Stimulated activated memory B cell treated with anti-CD40 and anti-IgM and Interleukin-4, amounts not matched to agents 10 μg/mL and 1 μg/mL and 100 μg/mL, for 72 hours (primary cell): ENCODE measurements at regions not wholly inside any gene's neighbourhood (a gene's known extent, or its start where the extent isn't known, plus 50 kb on each side); places are given as distances from the start of the nearest gene placed in this dataset.

Experiments
- ATAC-seq: fragments of 150-1000 bp; cut with Tn5 transposase; 2 replicates; pipeline ENCODE4 v1.10.0; 2021
- H3K27ac Mint-ChIP-seq: one replicate; pipeline ENCODE4 v1.8.0; 2022; ENCODE audit warnings: mild to moderate bottlenecking, mixed read lengths
- H3K27me3 Mint-ChIP-seq: one replicate; pipeline ENCODE4 v1.8.0; 2022; ENCODE audit warnings: mixed read lengths
- H3K36me3 Mint-ChIP-seq: one replicate; pipeline ENCODE4 v1.8.0; 2022; ENCODE audit warnings: mixed read lengths
- H3K4me1 Mint-ChIP-seq: one replicate; pipeline ENCODE4 v1.8.0; 2022; ENCODE audit warnings: mixed read lengths
- H3K4me3 Mint-ChIP-seq: one replicate; pipeline ENCODE4 v1.8.0; 2022; ENCODE audit warnings: mild to moderate bottlenecking, moderate library complexity, mixed read lengths
- H3K9me3 Mint-ChIP-seq: one replicate; pipeline ENCODE4 v1.8.0; 2022; ENCODE audit warnings: mixed read lengths

DNA sequence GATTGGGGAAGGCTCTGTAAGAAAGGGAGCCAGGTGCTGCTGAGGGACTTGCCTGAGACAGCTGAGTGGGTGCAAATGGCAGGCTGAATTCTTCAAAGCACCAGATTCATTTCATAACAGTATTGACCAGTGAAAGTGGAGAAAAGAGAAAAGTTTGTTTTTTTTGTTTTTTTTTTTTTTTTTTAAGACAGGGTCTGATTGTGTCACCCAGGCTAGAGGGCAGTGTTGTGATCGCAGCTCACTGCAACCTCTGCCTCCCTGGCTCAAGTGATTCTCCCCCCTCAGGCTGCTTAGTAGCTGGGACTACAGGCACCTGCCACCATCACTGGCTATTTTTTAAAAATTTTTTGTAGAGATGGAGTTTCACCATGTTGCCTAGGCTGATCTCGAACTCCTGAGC, 494.0 kb downstream of the MIAT start:
- H3K36me3 Mint-ChIP-seq: no peaks in the 10 kb centered on the region
- no peaks in the 10 kb centered on the region for H3K4me1 Mint-ChIP-seq
- peaks cover 8% of the 10 kb centered on the region for H3K9me3 Mint-ChIP-seq
- H3K27me3 Mint-ChIP-seq: peaks cover 23% of the 10 kb centered on the region
- no peak overlapping the region for H3K27ac Mint-ChIP-seq
- H3K4me3 Mint-ChIP-seq: no peak overlapping the region
- ATAC-seq: no peak

DNA sequence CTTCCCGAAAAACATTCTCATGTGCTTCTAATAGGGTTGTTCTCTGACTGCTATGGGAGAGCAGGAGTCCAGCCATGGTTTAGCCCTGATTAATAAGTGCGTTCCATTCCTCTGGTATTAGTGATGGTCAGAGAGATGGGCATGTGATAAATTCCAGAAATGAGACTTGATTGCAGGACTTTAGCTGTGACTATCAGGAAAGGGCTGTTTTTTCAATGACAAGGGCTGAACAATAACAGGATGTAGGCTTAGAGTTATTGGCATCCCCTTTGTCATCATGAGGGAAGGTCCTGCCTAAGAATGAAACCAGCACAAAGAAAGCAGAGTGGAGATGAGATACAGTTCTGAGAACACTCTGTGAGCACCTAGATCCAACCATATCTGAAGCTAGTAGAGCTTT, 494.6 kb downstream of the MIAT start:
- H3K36me3 Mint-ChIP-seq: no peaks in the 10 kb centered on the region
- no peak for ATAC-seq
- peaks cover 8% of the 10 kb centered on the region for H3K9me3 Mint-ChIP-seq
- H3K4me1 Mint-ChIP-seq: no peaks in the 10 kb centered on the region
- peaks cover 30% of the 10 kb centered on the region for H3K27me3 Mint-ChIP-seq
- H3K27ac Mint-ChIP-seq: no peak overlapping the region
- H3K4me3 Mint-ChIP-seq: no peak overlapping the region

DNA sequence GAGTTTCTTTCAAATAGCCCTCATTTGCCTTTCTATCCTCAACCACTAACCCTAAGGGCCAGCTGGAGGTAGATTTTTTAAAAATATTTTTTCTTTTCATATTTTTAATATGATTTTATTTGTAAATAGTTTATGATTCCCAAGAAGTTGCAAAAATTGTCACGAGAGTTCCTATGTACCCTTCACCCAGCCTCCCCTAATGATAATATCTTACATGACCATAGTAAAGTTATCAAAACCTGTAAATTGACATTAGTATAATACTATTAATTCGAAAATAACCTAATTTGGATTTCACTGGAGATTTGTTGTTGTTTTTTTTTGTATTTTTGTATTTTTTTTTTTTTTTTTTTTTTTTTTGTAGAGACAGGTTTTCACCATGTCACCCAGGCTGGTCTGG, 495.5 kb downstream of the MIAT start:
- H3K36me3 Mint-ChIP-seq: no peaks in the 10 kb centered on the region
- H3K27me3 Mint-ChIP-seq: peaks cover 33% of the 10 kb centered on the region
- no peak overlapping the region for H3K27ac Mint-ChIP-seq
- H3K4me3 Mint-ChIP-seq: no peak overlapping the region
- no peaks in the 10 kb centered on the region for H3K4me1 Mint-ChIP-seq
- H3K9me3 Mint-ChIP-seq: peaks cover 8% of the 10 kb centered on the region
- ATAC-seq: no peak

DNA sequence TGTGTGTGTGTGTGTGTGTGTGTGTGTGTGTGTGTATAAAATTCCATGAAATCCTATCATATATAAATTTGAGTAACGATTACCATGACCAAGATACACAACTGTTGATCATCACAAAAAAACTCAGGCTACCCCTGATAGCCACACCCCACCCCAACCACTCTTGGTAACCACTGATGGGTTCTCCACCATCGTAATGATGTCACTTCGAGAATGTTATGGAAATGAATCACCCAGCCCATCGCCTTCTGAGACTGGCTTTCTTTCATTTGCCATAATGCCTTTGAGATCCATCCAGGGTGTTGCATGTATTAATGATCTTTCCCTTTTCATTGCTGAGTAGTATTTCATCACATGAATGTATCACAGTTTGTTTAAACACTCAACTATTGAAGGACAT, 496.0 kb downstream of the MIAT start:
- Mint-ChIP-seq H3K27me3 (peaks cover 33% of the 10 kb centered on the region), H3K9me3 (peaks cover 8% of the 10 kb centered on the region), H3K4me3 (no peak overlapping the region), H3K27ac (no peak overlapping the region), H3K36me3 (no peaks in the 10 kb centered on the region), H3K4me1 (no peaks in the 10 kb centered on the region)
- ATAC-seq: no peak

DNA sequence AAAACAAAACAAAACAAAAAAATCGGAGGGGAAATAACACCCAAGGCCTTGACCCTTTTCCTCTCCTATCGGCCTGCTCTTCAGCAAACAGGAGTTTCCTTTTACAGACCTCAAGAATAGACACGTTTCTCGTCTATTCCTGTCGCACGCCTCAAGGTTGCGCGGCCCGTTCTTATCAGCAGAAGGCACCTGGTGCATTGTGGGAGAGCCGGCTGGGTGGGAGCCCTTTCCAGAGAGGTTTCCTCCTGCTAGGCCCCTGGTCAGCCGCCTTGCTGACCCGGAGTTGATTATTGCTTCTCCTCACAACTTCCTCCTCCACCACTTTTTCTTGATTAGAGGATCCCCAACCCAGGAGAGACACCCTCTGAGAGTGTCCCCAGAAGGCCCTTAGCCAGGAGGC, 497.3 kb downstream of the MIAT start:
- H3K27ac Mint-ChIP-seq: no peak overlapping the region
- peaks cover 4% of the 10 kb centered on the region for H3K9me3 Mint-ChIP-seq
- no peaks in the 10 kb centered on the region for H3K4me1 Mint-ChIP-seq
- no peak for ATAC-seq
- peaks cover 33% of the 10 kb centered on the region for H3K27me3 Mint-ChIP-seq
- no peaks in the 10 kb centered on the region for H3K36me3 Mint-ChIP-seq
- H3K4me3 Mint-ChIP-seq: no peak overlapping the region

DNA sequence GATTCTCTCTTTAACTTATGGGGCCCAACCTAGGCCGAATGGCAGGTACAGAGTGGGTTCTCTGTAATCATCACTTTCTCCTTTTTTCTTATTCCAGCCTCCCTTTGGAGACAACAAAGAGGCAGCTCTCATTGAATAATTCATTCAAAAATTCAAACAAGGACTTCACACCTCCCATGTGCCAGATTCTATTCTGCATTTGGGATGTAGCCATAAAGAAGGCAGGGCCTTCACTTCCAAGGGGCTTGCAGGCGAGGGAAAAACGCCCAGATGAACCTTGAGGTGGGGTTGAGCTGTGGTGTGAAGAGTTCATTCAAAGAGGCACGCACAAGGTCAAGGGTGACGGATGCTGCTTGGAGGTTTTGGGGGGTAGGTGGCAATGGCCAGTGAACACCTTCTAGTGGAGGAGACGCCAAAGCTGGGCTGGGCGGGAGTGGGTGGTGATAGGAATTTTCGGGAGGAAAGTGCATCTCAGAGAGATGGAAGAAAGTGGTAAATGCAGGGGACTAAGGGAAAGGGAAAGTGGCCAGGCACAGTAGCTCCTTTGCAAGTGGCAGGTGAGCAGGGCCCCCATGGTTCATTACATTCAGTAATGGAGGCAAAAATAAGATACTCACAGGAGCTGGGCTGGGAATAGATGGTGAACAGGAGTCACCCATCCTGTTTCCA, 499.6 kb downstream of the MIAT start:
- Mint-ChIP-seq H3K4me3 (no peak overlapping the region), H3K36me3 (no peaks in the 10 kb centered on the region), H3K4me1 (no peaks in the 10 kb centered on the region), H3K27me3 (peaks cover 12% of the 10 kb centered on the region), H3K27ac (no peak overlapping the region), H3K9me3 (peaks cover 1% of the 10 kb centered on the region)
- ATAC-seq: no peak

DNA sequence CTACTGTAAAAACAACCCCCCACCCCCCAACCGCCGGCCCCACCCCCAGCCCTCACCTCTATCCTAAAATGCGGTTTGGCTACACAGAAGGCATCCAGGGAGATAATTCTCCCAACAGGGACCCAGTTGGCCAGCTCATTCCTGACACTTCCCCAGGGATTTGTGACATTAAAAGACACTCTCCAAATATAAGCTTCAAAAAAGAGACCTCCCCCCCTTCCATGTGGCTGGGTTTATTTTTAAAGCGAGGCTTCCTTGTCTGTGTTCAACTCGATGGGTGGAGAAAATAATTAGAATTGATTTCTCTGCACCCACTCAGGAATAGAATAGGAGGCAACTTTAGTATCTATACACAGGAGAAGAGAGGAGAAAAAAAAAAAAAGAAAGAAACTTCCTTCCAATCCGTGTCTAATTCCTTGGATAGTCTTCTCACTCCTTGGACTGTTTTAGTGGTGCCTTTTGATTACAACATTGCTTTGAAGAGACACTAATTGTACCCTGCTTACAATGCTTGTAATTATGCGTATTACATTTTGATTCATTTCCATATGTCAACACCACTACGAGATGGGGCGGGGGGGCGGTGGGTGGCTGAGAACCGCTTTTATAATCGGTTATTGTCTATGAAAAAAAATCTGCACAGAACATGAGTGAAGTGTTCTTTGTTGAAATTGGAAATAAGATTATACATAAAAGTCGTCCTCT, 500.4 kb downstream of the MIAT start:
- no peak overlapping the region for H3K27ac Mint-ChIP-seq
- peaks cover 16% of the 10 kb centered on the region for H3K27me3 Mint-ChIP-seq
- H3K36me3 Mint-ChIP-seq: no peaks in the 10 kb centered on the region
- no peak for ATAC-seq
- H3K4me3 Mint-ChIP-seq: no peak overlapping the region
- H3K4me1 Mint-ChIP-seq: no peaks in the 10 kb centered on the region
- peaks cover 2% of the 10 kb centered on the region for H3K9me3 Mint-ChIP-seq

DNA sequence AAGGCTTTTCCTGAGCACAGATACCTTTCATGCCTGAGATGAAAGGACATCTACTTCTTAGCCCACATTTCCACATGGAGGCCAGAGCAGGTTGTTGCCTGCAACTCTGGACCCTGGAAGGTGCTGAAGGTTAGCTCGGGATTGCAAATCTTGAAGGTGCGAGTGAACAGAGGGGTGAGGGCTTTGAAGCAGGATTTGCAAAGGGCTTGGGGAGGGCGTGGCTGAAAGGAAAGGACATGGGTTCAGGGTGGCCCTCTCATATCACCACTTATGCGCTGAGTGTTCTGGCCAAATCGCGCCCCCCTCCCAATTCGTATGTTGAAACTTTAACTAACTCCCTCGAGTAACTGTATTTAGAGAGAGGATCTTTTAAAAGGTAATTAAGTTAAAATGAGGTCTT, 501.6 kb downstream of the MIAT start:
- Mint-ChIP-seq H3K9me3 (peaks cover 8% of the 10 kb centered on the region), H3K36me3 (no peaks in the 10 kb centered on the region), H3K27ac (no peak overlapping the region), H3K4me3 (no peak overlapping the region), H3K4me1 (no peaks in the 10 kb centered on the region), H3K27me3 (peaks cover 25% of the 10 kb centered on the region)
- ATAC-seq: no peak

DNA sequence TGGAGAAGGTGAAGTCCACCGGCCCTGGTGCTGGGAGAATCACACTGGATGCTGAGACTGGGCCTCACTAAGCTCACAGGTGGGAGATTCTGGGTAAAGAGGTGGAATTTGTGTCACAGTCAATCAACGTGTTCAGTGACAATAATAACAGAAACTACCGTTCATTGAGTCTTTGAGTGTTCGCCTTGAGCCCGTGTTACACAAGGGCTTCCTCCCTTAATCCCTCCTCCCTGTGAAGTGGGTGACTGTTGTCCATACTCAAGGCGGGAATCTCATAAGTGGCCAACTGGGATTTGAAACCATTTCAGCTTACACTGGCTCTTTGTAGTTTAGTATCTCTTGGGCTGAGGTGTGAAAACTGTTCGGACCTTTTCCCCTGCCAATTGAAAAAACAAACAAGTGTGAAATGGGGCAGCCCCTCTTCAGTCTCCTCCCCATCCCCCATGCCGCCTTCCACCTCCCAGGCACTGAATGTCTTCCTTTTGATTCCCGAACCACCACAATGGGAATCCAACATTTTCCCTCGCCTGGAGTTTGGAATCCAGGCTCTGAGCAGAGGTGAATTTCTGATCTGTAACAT, 502.4 kb downstream of the MIAT start:
- ATAC-seq: no peak
- Mint-ChIP-seq H3K4me3 (no peak overlapping the region), H3K27ac (no peak overlapping the region), H3K4me1 (no peaks in the 10 kb centered on the region), H3K9me3 (peaks cover 8% of the 10 kb centered on the region), H3K36me3 (no peaks in the 10 kb centered on the region), H3K27me3 (peaks cover 25% of the 10 kb centered on the region)

DNA sequence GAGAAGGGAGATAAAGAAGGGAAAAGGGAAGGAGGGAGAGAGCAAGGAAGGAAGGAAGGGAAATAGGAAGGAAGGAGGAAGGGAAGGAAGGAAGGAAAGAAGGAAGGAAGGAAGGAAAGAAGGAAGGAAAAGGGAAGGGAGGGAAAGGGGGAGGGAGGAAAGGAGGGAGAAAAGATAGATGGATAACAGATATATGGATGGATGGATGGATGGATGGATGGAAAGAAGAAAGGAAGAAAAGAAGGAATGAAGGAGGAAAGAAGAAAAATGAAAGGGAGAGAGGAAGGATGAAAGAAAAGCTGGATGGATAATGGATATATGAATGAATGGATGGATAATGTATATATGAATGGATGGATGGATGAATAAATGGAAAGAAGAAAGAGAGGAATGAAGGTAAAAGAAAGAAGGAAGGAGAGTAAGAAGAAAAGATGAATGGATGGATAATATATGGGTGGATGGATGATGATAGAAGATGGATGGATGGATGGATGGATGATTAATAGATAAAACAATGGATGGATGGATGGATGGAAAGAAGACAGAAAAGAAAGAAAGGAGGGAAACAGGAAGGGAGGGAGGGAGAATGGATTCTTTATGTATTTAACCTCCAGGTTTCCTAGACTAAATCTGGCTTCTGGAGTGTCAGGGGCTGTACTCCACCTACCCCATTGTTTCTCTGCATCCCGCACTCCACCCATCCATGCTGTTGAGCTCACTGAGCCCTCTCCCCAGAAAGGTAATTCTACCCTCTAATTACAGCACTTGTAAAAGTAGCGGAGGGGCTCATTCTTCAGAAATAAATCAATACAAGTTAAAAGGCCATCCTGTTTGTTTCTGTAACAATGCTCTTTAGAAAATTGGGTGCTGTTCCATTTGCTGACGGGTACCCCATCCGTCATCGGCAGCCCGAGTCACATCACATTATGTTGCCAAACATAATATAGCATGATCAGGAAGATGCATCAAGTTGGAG, 506.1 kb downstream of the MIAT start:
- ATAC-seq: no peak
- Mint-ChIP-seq H3K36me3 (no peaks in the 10 kb centered on the region), H3K27me3 (peaks cover 15% of the 10 kb centered on the region), H3K27ac (no peak overlapping the region), H3K9me3 (peaks cover 12% of the 10 kb centered on the region), H3K4me1 (no peaks in the 10 kb centered on the region), H3K4me3 (no peak overlapping the region)

DNA sequence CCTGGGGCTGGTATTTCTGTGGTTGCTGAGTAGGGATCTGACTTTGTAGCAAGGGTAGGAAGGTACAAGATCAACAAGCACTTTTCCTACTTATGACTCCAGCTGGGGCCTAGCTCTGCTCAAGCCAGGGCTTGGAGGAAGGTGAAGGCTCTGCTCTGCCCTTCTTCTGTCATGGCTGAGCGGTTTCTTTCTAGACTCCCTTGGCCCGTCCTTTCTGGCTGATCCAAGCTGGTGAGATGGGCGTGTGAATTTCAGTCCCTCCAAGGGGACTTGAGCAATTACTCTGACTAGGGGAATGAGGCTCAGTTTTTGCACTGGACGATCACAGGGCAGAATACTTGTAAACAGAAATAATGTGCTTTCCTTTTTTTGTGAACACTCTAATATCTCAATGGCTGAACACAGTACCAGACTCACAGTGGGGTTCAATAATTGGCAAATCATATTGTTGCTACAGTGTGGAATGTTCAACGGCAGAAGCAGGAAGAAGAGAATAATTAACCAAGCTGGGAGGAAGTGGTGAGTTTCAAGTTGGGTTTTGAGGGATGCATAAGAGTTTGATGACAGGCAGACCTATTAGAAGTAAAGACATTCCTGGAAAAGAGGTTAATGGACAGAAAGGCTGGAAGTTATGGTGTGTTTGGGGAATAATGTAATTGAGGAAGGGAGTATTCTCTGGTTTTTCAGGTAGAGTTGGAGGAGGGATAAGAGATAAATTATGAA, 507.6 kb downstream of the MIAT start:
- H3K36me3 Mint-ChIP-seq: no peaks in the 10 kb centered on the region
- no peaks in the 10 kb centered on the region for H3K4me1 Mint-ChIP-seq
- H3K4me3 Mint-ChIP-seq: no peak overlapping the region
- ATAC-seq: no peak
- peaks cover 12% of the 10 kb centered on the region for H3K9me3 Mint-ChIP-seq
- H3K27me3 Mint-ChIP-seq: peaks cover 15% of the 10 kb centered on the region
- no peak overlapping the region for H3K27ac Mint-ChIP-seq

DNA sequence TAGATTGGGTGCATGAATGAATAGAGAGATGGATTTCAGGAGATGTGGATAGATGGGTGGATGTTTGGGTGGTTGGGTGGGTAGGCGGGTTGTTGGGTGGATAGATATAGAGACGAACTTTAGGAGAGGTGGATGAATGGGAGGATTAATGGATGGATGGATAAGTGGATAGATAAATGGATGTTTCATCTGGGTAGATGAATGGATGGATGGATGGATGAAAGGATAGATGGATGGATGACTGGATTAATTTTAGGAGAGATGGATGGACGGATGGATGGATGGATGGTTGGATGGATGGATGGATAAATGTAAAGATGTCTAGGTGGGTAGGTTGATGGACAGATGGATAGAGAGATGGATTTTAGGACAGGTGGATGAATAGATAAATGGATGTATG, 511.3 kb downstream of the MIAT start:
- no peak for ATAC-seq
- H3K4me3 Mint-ChIP-seq: no peak overlapping the region
- H3K9me3 Mint-ChIP-seq: peaks cover 4% of the 10 kb centered on the region
- H3K27ac Mint-ChIP-seq: no peak overlapping the region
- H3K36me3 Mint-ChIP-seq: no peaks in the 10 kb centered on the region
- peaks cover under 1% of the 10 kb centered on the region for H3K27me3 Mint-ChIP-seq
- no peaks in the 10 kb centered on the region for H3K4me1 Mint-ChIP-seq

DNA sequence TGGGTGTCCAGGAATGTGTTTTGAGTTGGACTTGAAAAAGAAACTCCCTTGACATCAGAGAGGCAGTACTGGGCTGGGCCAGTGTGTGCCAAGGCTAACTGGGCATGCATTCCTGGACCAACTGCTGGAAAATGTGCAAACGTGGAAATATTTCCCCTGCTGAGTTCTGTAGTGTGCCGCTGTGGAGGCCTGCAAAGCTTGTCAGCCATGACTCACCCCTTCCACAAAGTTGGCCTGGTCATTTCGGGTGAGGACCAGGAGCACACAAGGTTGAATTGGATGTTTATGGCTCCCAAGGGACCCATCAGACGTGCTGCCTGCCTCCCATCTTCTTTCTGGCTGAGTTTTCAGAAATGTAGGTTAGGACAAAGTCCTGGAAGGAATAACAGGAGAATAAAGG, 513.1 kb downstream of the MIAT start:
- no peaks in the 10 kb centered on the region for H3K36me3 Mint-ChIP-seq
- H3K4me1 Mint-ChIP-seq: no peaks in the 10 kb centered on the region
- H3K9me3 Mint-ChIP-seq: no peaks in the 10 kb centered on the region
- no peak for ATAC-seq
- H3K4me3 Mint-ChIP-seq: no peak overlapping the region
- H3K27ac Mint-ChIP-seq: no peak overlapping the region
- peaks cover 17% of the 10 kb centered on the region for H3K27me3 Mint-ChIP-seq

DNA sequence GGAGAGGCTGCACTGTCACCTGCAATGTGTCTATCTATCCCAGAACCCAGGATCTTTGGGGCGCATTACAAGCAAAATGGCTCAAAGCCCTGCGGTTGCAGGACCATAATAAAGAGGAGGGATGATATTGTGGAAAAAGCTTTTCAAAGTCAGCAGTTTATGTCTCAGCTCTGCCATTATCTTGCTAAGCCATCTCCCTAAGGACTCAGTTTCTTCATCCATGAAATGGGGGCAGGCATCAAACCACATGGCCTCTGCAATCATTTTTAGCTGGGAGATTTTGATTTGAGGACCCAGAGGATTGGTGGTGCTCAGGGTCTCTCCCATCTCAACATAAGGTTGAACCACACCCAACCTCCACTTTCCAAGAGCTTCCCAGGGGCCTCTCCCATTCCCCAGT, 513.8 kb downstream of the MIAT start:
- H3K36me3 Mint-ChIP-seq: no peaks in the 10 kb centered on the region
- peaks cover 24% of the 10 kb centered on the region for H3K27me3 Mint-ChIP-seq
- no peak overlapping the region for H3K27ac Mint-ChIP-seq
- H3K4me1 Mint-ChIP-seq: no peaks in the 10 kb centered on the region
- H3K4me3 Mint-ChIP-seq: no peak overlapping the region
- H3K9me3 Mint-ChIP-seq: no peaks in the 10 kb centered on the region
- ATAC-seq: no peak

DNA sequence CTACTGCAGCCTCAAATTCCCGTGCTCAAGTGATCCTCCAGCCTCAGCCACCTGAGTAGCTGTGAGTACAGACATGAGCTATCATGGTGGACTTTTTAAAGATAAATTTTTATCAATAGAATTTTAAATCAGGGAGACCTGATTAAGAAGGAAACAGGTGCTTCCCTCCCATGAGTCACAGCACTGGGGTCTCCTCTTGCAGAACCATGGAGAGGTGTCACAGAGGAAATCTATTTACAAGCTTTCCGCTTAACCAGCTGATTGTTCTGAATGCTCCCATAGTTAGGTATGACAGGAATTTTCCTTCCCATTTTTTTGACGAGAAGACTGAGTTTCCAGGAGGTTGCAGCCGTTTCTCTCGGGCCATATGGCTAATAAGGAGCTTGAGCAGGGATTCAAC, 516.1 kb downstream of the MIAT start:
- no peak for ATAC-seq
- H3K4me3 Mint-ChIP-seq: no peak overlapping the region
- no peaks in the 10 kb centered on the region for H3K4me1 Mint-ChIP-seq
- H3K27me3 Mint-ChIP-seq: peaks cover 24% of the 10 kb centered on the region
- no peaks in the 10 kb centered on the region for H3K36me3 Mint-ChIP-seq
- H3K9me3 Mint-ChIP-seq: no peaks in the 10 kb centered on the region
- no peak overlapping the region for H3K27ac Mint-ChIP-seq
